Kidney epithelial cell (primary cell): ENCODE measurements at regions not wholly inside any gene's neighbourhood (a gene's known extent, or its start where the extent isn't known, plus 50 kb on each side); places are given as distances from the start of the nearest gene placed in this dataset.
"Not testable (repeated sequence)": the region's sequence is repeated elsewhere in the genome, so short reads cannot be mapped to it uniquely, and the experiment has no call there.

Experiments
- DNase-seq: peaks from one replicate; pipeline ENCODE4 v3.0.0-alpha.2; 2010; ENCODE audit warnings: low read depth
- H3K27me3 ChIP-seq: 2 replicates; pipeline ENCODE4 v1.6.0; 2011; ENCODE audit warnings: low read length; ENCODE audit not compliant: control insufficient read depth, insufficient read depth
- H3K36me3 ChIP-seq: 2 replicates; pipeline ENCODE4 v1.5.1; 2011; ENCODE audit warnings: low read length; ENCODE audit not compliant: control insufficient read depth, insufficient read depth
- H3K4me3 ChIP-seq: 2 replicates; pipeline ENCODE4 v1.5.1; 2011; ENCODE audit warnings: low read depth, mild to moderate bottlenecking, control low read depth, low read length
- CTCF ChIP-seq: IDR thresholded peaks from 2 replicates; pipeline ENCODE4 v1.5.1; 2011; ENCODE audit warnings: mild to moderate bottlenecking, moderate library complexity, low read length, control low read depth, inconsistent platforms; ENCODE audit not compliant: insufficient read depth, poor library complexity, severe bottlenecking

GRCh38 chr12:12008931-12009611, 61.7 kb upstream of the BCL2L14 start:
- H3K4me3 ChIP-seq = no peak overlapping the region
- peak; percentile 88 for DNase-seq
- H3K27me3 ChIP-seq = no peaks in the 10 kb centered on the region
- no peaks in the 10 kb centered on the region for H3K36me3 ChIP-seq
- peak; percentile 67 for TF ChIP-seq CTCF

- H3K27me3 ChIP-seq, H3K4me3 ChIP-seq, H3K36me3 ChIP-seq, DNase-seq: not testable (repeated sequence)
These were observed 60.9 kb upstream of the BCL2L14 start for GRCh38 chr12:12009749-12010276.

- Histone ChIP-seq H3K4me3 (no peak overlapping the region), H3K27me3 (no peaks in the 10 kb centered on the region), H3K36me3 (no peaks in the 10 kb centered on the region)
- TF ChIP-seq CTCF = no peak
- DNase-seq = peak; percentile 60
These were observed 60.3 kb upstream of the BCL2L14 start for GRCh38 chr12:12010277-12011039.

GRCh38 chr12:12011880-12012260, 58.9 kb upstream of the BCL2L14 start:
- H3K36me3 ChIP-seq = no peaks in the 10 kb centered on the region
- H3K27me3 ChIP-seq = no peaks in the 10 kb centered on the region
- no peak for TF ChIP-seq CTCF
- no peak for DNase-seq
- H3K4me3 ChIP-seq = no peak overlapping the region

GRCh38 chr12:12015073-12015685, 55.6 kb upstream of the BCL2L14 start:
- Histone ChIP-seq H3K36me3 (no peaks in the 10 kb centered on the region), H3K4me3 (no peak overlapping the region), H3K27me3 (no peaks in the 10 kb centered on the region)
- no peak for DNase-seq
- TF ChIP-seq CTCF = no peak
